GM19324 (cell line): ENCODE measurements at regions not wholly inside any gene's neighbourhood (a gene's known extent, or its start where the extent isn't known, plus 50 kb on each side); places are given as distances from the start of the nearest gene placed in this dataset.

Experiments
- ATAC-seq: cut with Tn5 transposase; IDR thresholded peaks from one replicate; pipeline ENCODE4 v1.9.1; 2021; ENCODE audit warnings: mild to moderate bottlenecking, moderate library complexity; ENCODE audit not compliant: unreplicated experiment, low FRiP score

DNA sequence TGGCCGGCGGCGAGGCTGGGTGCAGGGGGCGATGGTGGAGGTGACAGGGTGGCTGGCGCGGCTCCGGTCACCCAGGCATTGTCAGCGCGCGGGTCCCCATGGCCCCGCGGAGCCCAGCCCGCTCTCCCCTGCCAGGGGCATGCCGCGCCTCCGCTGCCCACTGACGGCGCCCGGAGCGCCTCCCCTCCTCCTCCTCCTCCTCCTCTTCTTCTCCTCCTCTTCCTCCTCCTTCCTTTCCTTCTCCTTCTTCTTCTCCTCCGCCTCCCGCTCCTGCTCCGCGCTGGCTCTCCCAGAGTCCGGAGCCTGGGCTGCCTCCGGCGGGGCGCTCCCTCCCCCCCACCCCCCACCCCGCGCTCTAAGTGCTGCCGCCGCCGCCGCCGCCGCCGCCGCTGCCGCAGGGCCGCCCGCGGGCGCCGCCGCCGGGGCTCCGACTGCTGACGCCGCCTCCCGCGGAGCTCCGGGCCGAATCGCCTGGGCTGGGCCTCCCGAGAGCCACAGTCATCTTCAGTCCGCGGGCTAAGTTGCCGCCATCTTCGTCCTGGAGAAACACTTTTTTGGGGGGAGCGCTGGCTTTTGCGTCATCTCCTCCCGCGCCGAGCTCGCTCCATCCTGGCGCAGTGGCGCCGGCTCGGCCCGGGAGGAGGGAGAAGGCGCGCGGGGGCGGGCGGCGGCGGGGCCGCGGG lies 348.3 kb downstream of the LIG4 start:
- no peak for ATAC-seq

DNA sequence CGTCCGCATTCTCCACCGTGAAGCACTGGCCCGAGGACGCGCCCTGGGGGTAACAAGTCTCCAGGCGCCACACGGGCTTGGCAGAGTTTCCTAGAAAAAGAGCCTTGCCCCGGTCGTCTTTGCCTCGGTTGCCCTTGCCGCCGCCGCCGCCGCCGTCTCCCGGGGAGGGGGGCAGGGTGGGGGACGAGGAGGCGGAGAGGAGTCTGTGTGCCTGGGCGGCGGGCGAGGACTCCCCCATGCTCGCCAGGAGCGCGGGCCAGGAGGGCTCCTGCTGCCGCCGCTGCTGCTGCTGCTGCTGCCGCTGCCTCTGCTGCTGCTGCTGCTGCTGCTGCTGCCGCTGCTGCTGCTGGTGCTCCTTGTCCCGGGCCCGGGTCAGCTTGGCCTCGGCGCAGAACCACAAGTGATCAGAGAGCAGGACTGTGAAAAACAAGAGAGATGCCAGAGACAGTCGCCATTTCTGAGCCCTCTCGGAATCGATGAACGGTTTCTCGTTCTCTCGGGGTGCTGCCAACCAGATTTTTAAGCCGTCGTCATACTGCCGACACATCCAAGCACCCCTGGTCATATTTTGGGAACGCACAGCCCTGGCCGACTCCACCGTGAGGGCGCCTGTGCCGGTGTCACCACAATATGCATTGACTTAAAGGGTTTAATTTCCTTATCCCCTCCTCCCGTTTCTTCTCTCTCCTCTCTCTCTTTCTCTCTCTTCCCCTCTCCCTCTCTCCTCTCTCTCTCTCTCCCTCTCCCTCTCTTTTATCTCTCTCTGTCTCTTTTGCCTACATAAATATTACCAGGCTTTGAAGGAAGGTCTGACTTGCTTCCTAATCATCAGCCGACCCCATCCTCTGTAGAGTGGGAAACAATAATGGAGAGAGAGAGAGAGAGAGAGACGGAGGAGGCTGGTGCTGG lies 349.1 kb downstream of the LIG4 start:
- ATAC-seq: no peak

DNA sequence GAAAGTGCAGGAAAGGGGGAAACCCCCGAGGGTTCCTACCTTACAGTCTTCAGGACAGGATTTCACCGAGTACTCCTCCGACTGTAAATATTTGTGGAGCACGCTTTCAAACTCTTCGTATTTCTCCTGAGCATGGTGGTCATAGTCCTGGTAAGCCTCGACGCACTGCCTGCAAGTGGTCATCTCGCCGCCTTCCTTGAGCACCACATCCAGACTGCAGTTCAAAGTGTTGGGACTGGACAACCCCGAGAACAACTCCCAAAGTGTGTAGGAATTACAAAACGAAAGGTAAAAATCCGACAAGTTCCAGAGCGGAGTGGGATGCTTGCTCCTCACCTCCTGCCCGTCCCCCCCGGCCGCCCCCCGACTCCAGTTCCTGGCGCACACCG lies 349.7 kb downstream of the LIG4 start:
- ATAC-seq: no peak

DNA sequence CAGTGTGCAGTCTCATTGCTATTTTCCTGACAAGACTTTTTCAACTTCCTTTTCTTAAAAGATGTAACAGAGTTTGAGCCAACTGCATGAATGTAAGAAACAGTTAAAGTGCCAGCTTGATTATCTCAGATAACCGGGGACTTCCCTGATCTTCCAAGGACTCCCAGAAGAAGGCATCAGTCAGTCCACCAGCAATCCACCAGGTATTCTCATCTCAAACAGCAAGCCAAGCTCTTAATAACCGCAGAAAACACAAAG lies 350.1 kb downstream of the LIG4 start:
- ATAC-seq: no peak

DNA sequence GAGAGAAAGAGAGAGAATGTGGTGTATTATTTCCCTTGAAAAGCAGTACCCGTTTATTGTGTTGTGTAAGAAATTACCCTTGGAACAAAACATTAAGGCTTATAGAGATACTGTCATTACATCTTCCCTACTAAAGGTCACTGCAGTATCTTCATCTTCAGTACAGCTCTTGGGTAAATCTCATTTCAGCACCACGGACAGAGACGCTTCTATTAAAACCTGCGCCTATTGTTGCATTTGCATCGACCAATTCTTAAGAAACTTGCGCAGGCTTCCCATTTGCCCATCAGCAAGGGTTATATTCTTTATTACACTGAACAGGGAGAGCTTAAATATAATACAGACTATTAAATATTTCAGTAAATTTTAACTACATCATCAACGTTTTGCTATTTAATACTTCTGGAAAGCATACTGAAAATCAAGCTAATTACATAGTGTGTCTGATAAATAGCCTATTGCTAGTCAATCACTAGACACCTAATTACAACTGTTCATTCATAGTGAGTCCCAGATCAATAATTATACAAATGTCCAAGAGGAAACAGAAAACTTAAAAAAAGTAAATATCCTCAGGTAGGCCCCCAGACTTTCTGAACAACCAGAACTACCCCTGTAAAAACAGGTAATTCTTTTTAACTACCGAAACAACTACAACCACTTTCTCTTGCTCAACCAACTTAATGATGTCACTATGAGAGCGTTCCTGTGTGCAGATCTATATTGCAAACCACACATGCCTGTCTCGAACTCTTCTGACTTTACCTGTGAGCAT lies 350.6 kb downstream of the LIG4 start:
- no peak for ATAC-seq

DNA sequence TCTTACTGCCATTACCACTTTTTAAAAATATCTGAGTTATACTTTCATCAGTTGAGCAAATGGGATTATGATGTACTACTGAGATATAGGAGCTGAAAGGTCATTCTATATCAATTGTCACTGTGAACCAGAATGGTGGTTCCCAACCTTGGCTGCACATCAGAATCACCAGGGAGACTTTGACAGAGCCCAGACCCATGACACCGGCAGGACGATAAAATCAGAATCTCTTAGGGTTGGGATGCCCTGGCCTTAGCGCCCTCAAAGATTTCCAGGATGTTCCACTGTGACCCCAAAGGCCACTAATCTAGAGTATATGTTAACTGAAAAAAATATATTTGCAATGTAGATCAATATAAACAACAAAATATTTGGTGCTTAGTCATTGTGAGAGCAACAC lies 355.1 kb downstream of the LIG4 start:
- no peak for ATAC-seq

DNA sequence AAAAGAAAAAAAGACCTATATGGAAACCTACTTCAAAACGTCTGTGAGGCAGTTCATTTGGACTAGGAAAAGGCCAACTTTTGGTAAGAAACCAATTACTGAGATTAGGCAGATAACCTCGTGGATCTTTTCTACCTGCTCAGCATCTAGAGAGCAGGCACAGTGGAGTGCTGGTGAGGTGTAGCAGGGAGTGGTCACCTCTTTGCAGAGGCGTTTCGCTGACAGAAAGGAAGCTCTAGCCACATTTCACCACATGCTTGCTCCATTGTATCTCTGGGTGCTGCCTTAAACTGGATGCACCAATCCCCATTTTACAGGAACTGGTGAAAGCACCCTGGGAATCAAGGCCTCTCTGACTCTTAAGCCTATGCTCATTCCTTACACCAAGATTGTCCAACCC lies 360.5 kb downstream of the LIG4 start:
- no peak for ATAC-seq

DNA sequence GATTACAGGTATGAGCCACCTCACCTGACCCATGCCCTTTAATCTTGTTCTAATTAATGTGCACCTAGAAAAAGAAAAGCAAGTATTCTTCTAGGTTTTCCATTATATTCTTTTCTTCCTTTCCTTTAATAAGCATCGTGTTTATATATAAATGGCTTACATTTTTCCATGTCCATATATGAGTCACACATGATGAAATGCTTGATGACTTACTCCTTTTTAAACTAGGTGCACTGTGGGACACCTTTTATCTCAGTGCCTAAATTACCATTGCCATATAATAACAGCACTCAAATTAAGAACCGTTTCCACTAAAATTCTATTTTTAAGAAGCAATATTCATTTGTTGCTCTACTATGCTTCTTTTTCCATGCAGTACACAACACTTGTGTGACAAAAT lies 363.3 kb downstream of the LIG4 start:
- no peak for ATAC-seq

DNA sequence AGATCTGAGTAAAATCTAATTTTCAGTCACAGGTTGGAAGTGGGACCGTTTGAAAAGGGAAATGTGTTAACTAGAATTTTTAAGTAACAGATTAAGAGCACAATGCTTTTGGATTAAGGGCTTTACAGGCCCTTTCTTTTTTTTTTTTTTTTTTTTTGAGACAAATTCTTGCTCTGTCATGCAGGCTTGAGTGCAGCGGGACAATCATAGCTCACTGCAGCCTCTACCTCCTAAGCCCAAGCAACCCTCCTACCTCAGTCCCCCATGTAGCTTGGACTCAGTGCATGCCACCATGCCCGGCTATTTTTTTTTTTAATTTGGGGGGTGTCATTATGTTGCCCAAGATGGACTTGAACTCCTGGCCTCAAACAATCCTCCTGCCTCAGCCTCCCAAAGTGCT lies 363.7 kb downstream of the LIG4 start:
- ATAC-seq: no peak

DNA sequence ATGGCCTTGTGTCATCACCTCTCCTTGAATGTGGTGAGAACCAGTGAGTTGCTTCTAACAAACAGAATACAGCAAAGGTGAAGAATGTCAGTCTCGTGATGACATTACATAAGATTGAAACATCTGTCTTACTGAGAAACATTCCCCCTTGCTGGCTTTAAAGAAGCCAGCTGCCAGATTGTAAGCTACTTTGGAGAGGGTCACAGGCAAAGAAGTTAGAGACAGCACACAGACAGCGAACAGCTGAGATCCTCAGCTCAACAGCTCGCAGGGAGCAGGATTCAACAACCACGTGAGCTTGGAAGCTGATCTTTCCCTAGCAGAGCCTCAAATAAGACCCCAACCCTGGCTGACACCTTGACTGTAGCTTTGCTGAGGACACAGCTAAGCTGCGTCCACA lies 367.9 kb downstream of the LIG4 start:
- no peak for ATAC-seq

DNA sequence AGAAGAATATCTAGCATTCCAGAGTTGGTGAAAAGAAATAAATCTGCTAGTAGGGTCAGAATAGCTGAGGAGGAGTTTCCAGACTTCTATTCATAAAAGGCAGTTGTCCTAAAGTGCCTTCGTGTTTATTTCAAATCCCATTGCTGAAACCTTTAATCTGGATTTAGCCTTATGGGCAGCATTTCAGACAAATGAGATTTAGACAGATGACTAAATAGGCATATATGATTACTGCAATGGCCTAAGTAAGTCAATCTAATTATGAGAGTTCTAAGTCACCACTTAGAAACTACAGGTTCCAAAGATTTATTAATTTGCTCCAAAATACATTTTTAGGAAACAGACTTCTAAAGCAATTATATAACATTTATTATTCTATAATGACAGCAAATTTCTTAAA lies 368.7 kb downstream of the LIG4 start:
- ATAC-seq: no peak

DNA sequence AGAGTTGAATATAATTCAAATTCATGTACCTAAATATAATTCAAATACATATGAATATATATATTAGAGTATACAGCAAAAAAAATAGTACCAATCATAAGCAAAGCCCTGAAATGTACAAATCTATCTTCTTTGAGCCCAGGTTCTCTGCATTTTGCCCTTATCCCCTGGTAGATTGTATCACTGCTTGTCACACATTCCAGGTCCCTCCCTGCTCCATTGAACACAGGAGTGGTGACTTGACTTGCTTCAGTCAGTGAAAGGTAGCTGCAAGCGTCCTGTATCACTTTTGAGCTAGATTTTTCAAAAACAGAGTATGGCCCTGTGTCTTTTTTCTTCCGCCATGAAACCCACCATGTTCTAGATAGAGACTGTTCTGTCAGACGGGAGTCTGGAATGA lies 369.4 kb downstream of the LIG4 start:
- ATAC-seq: no peak

DNA sequence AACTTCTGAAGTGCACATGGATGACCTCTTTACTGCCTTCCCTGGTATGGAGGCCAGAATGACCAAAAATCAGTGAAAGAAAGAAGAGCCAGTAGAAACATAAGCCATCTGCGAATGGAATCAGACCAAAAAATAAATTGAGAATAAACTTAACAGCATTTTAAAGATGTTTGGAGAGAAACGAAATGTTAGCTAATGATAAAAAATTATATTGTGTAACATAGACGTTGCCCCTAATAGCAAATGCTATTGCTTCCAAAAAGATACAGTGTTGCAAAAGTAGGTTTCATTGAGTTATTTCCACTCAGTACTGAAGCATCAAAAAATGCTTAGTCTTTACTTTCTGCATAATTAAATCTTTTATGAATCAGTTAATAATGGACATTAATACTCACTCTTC lies 371.7 kb downstream of the LIG4 start:
- no peak for ATAC-seq

DNA sequence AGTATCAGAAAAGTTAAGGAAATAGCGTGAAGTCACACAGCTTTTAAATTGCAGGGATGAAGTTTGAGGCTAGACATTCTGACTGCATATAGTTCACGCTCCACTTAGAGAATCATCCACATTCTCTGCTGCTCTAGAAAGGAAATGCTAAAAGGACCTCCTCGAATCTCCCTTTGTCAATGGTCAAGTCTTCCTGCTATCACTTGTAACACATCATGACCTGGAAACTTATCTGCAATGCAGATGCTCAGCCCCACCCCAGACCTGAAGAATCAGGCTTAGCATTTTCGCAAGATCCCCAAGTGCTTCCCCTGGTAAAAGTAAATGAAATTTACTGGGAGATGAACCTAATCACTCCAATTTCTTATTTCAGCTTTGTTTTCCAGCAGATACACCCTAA lies 372.1 kb downstream of the LIG4 start:
- ATAC-seq: no peak

DNA sequence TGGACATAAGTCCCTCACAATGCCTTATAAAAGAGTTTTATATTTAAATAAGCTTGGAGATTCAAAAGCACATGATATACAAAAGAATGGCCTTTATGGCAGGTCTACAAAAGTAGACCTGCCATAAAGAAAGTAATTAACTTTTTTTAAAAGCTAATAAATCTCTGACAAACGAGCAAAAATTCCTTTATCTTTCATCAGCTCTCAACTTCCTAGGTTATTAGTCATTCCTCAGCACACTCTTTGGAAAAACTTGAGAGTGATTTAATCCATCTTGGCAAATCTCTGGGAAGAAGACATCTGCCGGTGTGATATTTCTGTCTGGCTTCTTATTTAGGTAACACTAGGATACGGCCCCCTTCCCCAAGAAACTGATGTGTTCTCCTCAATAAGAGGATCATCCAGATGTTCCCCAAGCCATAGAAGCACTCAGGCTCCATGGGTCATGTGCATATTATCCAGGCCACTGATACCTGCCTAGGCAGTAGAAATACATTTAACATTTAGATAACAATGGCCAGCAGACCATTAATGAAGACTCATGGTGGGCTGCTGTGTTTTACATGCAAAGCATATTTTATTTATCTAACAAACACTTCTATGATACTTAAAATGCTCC lies 372.7 kb downstream of the LIG4 start:
- ATAC-seq: no peak

DNA sequence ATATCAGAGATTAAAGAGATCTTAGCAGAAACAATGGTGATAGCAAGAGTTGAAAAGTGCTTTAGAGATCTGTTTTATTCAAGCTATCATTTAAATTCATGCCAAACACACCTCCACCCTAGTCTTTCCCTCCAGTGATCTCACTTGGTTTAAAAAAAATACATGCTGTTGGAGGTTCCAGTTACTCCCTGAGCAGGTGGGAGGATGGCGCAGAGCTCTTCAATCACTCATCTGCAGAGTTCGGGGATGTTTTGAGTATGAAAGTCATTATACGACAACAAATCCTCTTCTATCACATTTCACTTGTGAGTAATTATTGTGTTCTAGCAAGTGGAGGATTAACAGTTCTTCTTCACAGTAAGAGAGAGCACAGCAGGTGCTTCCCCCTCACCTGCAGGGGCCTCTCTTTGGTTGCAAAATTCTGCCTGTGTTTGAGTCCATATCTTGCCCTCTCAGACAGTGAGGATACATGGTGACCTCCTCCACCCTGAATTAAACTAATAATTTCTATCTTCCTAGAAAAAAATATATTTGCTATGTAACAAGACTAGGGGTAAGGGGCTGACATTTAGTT lies 376.7 kb downstream of the LIG4 start:
- no peak for ATAC-seq

DNA sequence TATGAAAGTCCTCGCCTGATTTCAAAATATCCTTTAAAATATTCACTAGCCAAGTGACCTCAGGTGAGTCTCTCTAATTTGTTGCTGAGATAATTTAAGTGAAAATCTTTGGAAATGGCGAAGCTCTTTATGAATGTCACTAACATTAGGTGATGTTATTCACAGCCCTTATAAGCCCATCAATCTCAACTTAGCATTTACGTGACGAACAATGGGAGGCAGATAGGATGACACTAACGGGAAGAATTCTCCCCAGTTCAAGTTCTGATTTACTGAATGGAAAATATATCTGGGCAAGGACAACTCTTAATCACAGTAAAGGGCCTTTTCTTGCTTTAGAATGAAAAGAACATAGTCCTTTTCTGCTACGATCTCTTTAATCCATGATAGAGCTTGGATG lies 378.7 kb downstream of the LIG4 start:
- ATAC-seq: no peak

DNA sequence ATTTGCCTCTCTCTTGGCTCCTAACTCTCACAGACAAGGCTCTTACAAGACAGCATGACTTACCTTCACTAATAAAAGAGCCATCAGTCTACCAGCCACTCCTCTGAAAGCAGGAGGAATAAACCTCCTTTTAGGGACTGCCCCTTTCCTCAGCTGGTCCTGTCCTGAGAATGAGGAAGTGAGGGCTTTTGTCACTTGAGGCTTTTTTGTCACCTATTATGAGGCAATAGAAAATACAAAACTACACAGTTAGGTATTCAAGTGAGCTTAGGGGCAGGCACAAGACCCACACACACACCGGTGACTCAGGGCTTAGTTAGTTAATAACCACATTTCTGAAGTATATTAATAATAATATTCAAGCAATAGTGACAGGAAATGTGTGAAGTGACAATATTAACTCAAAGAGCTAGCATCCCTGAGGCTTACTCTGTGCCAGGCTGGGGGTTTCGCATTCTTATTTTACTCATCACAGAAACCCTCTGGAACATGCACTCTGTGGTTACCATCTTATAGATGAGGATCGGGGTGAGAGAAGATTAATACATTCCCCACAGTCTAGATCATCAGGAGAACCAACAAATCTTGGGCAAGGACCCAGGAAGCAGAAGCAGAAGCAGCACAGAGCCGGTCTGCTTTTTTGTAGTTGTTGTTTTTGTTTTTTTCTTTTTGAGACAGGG lies 379.9 kb downstream of the LIG4 start:
- no peak for ATAC-seq

DNA sequence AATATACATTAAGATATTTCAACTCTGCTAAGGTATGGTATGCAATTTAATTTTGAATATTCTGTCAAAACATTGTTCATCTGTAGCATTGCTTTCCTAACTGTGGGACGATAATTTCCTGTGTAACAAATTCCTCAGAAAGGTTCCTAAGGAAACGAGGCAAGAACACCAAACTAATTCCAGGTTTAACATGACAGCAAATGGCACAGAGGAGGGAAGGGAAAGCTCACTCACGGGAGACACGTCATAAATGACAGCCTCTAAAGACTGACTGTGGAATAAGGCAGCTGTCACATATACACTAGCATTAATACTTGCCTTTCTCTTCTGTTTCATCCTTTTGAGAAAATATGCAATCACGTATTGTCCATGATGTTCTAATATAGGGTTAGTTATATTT lies 380.6 kb downstream of the LIG4 start:
- no peak for ATAC-seq

DNA sequence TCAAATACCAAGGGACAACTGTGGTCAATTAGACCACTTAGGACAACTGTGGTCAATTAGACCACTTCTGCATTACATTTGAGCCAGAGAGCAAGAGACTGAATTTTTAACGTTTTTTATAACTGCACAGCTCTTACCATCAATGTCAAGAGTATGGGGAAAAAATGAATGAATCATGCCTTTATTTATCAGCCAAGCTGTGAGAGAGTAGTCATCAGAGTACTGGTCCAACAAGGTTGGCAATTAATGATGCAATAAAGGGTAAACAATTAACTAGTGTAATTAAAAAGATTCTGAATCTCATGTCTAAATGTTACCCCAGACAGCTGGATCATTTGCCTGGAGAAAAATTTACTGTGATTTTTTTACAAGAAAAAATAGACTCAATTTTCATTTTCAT lies 381.1 kb downstream of the LIG4 start:
- ATAC-seq: no peak
